GM12878 (cell line): ENCODE measurements at regions not wholly inside any gene's neighbourhood (a gene's known extent, or its start where the extent isn't known, plus 50 kb on each side); places are given as distances from the start of the nearest gene placed in this dataset.

Experiments used
- ATAC-seq: fragments of 200-7000 bp; cut with Tn5 transposase; 3 replicates; pipeline ENCODE4 v1.9.1; 2020; ENCODE audit warnings: mild to moderate bottlenecking, moderate library complexity
- BruUV-seq: library from RNA; stranded (reverse); fragments of 400-500 nt; replicated peaks from 2 replicates; lab custom pipeline; 2021; lab: Mats Ljungman, UMichigan
- CTCF ChIA-PET: fragments of 300-600 bp; sonication (Branson Sonifier 250); formaldehyde crosslinking; extraction: SDS; loops from one replicate; lab custom pipeline; 2021; ENCODE audit warnings: inconsistent platforms; lab: Yijun Ruan, JAX
- POLR2A ChIA-PET: fragments of 350-600 bp; formaldehyde crosslinking; extraction: SDS; loops from one replicate; lab custom pipeline; 2021; ENCODE audit warnings: inconsistent platforms; lab: Charles Lee
- RAD21 ChIA-PET: fragments of 300-600 bp; sonication (Branson Sonifier 250); formaldehyde crosslinking; loops from one replicate; lab custom pipeline; 2023; ENCODE audit warnings: antibody characterized with exemption; ENCODE audit not compliant: unreplicated experiment; lab: Charles Lee
- SMC1A ChIA-PET: fragments of 300-600 bp; sonication (Branson Sonifier 250); formaldehyde crosslinking; loops from one replicate; lab custom pipeline; 2023; ENCODE audit not compliant: unreplicated experiment, uncharacterized antibody; lab: Charles Lee
- DNase-seq: peaks from one replicate; pipeline ENCODE4 v3.0.0-alpha.2; 2011; ENCODE audit warnings: low read depth, low spot score
- FAIRE-seq: peaks from 3 replicates; lab custom pipeline; 2011; peaks lifted over from hg19 to GRCh38; lab: Jason Lieb, UNC
- H2AFZ ChIP-seq: 2 replicates; pipeline ENCODE4 v1.6.0; 2011; ENCODE audit warnings: low read depth, low read length, control low read depth; ENCODE audit not compliant: control insufficient read depth
- H3K27ac ChIP-seq: 2 replicates; pipeline ENCODE4 v1.5.1; 2011; ENCODE audit warnings: control low read depth; ENCODE audit not compliant: control insufficient read depth, insufficient read depth
- H3K27me3 ChIP-seq, 2 experiments: replicated peaks in 1 of 2; 2 replicates each; pipeline versions ENCODE4 v1.6.0 to v1.6.1; 2011; ENCODE audit warnings: low read length in 1 of 2; ENCODE audit not compliant: control insufficient read depth in 2 of 2, insufficient read depth in 2 of 2
- H3K36me3 ChIP-seq, 2 experiments: 2 replicates each; pipeline ENCODE4 v1.5.1; 2011; ENCODE audit warnings: low read length in 1 of 2; ENCODE audit not compliant: control insufficient read depth in 2 of 2, insufficient read depth in 2 of 2
- H3K4me1 ChIP-seq: 2 replicates; pipeline ENCODE4 v1.6.1; 2011; ENCODE audit warnings: mild to moderate bottlenecking, low read length, moderate library complexity, mixed read lengths; ENCODE audit not compliant: control insufficient read depth, insufficient read depth
- H3K4me2 ChIP-seq: 2 replicates; pipeline ENCODE4 v1.6.0; 2011; ENCODE audit warnings: control low read depth; ENCODE audit not compliant: control insufficient read depth, insufficient read depth
- H3K4me3 ChIP-seq: fragments of 200-600 bp; sonication (generic); 2 replicates; pipeline ENCODE4 v1.5.1; 2016
- H3K79me2 ChIP-seq: 2 replicates; pipeline ENCODE4 v1.6.0; 2011; ENCODE audit warnings: low read length; ENCODE audit not compliant: control insufficient read depth, insufficient read depth
- H3K9ac ChIP-seq: 2 replicates; pipeline ENCODE4 v1.8.0; 2011; ENCODE audit warnings: low read length, control low read depth, mixed read lengths; ENCODE audit not compliant: control insufficient read depth, insufficient read depth
- H3K9me3 ChIP-seq: replicated peaks from 3 replicates; pipeline ENCODE4 v1.5.1; 2011; ENCODE audit warnings: mild to moderate bottlenecking, low read length; ENCODE audit not compliant: control insufficient read depth, insufficient read depth
- H4K20me1 ChIP-seq: 2 replicates; pipeline ENCODE4 v1.6.0; 2011; ENCODE audit not compliant: control insufficient read depth, insufficient read depth
- IKZF1 ChIP-seq: fragments of 450-650 bp; conservative IDR thresholded peaks from 2 replicates; pipeline ENCODE4 v1.6.1; 2017; ENCODE audit warnings: antibody characterized with exemption, mild to moderate bottlenecking
- MXI1 ChIP-seq: fragments of 150-350 bp; IDR thresholded peaks from 2 replicates; pipeline ENCODE4 v1.6.1; 2011; ENCODE audit warnings: low read depth, mild to moderate bottlenecking, inconsistent platforms, low read length, improper control_type of control experiment
- PAX5 ChIP-seq: IDR thresholded peaks from 2 replicates; pipeline ENCODE4 v1.6.1; 2011; ENCODE audit warnings: low read depth, low read length, borderline replicate concordance
- RCOR1 ChIP-seq: conservative IDR thresholded peaks from 2 replicates; pipeline ENCODE4 v1.6.1; 2012; ENCODE audit warnings: low read depth, low read length, improper control_type of control experiment
- RUNX3 ChIP-seq: IDR thresholded peaks from 2 replicates; pipeline ENCODE4 v1.6.1; 2012; ENCODE audit warnings: low read length, inconsistent platforms
- SMAD1 ChIP-seq: fragments of 450-650 bp; IDR thresholded peaks from 2 replicates; pipeline ENCODE4 v1.6.1; 2018; ENCODE audit warnings: mild to moderate bottlenecking, low read depth; ENCODE audit not compliant: partially characterized antibody
- SP1 ChIP-seq: IDR thresholded peaks from one replicate; pipeline ENCODE4 v1.6.1; 2011; ENCODE audit warnings: low read depth, low read length
- STAT1 ChIP-seq: fragments of 450-650 bp; conservative IDR thresholded peaks from 2 replicates; pipeline ENCODE4 v1.6.1; 2014; ENCODE audit warnings: antibody characterized with exemption, mild to moderate bottlenecking
- TAF1 ChIP-seq: IDR thresholded peaks from 2 replicates; pipeline ENCODE4 v1.6.1; 2011; ENCODE audit warnings: mild to moderate bottlenecking, low read depth, low read length, borderline replicate concordance
- TCF7 ChIP-seq: IDR thresholded peaks from 2 replicates; pipeline ENCODE4 v1.6.1; 2014; ENCODE audit warnings: antibody characterized with exemption, borderline replicate concordance
- ZBTB40 ChIP-seq: fragments of 450-650 bp; IDR thresholded peaks from 2 replicates; pipeline ENCODE4 v1.6.1; 2016; ENCODE audit warnings: mild to moderate bottlenecking, moderate library complexity, borderline replicate concordance
- ZNF207 ChIP-seq: fragments of 450-650 bp; IDR thresholded peaks from 2 replicates; pipeline ENCODE4 v1.6.1; 2014; ENCODE audit warnings: antibody characterized with exemption, mild to moderate bottlenecking, borderline replicate concordance
- ZNF622 ChIP-seq: fragments of 450-650 bp; IDR thresholded peaks from 2 replicates; pipeline ENCODE4 v1.6.1; 2017; ENCODE audit warnings: mild to moderate bottlenecking, inconsistent platforms
- whole genome bisulfite sequencing: methylation state at CpG from one replicate; pipeline ENCODE4 v1.1.6; 2016; ENCODE audit warnings: low lambda C conversion rate; ENCODE audit not compliant: insufficient replicate concordance, insufficient coverage; ENCODE audit errors: missing lambda C conversion rate; 5-methylcytosine and 5-hydroxymethylcytosine counted together
- in situ Hi-C: fragments of 300-500 bp; cut with MboI; formaldehyde crosslinking; loops from 9 replicates; pipeline ENCODE4 v1.14.3; 2018; ENCODE audit warnings: mixed read lengths
- intact Hi-C: fragments of 100-400 bp; cut with micrococcal nuclease; formaldehyde crosslinking; loops from one replicate; pipeline ENCODE4 v1.14.2; 2022; ENCODE audit not compliant: unreplicated experiment
- TF ChIP-seq, protein P1 (sequence below): fragments of 450-650 bp; IDR thresholded peaks from 2 replicates; pipeline ENCODE4 v1.6.1; 2014; ENCODE audit warnings: mild to moderate bottlenecking
- TF ChIP-seq, protein P2 (sequence below): fragments of 450-650 bp; IDR thresholded peaks from 2 replicates; pipeline ENCODE4 v1.6.1; 2017; ENCODE audit warnings: low read depth, mild to moderate bottlenecking, moderate library complexity

- TF ChIP-seq MXI1 = no peak
- TF ChIP-seq, protein P1, sequence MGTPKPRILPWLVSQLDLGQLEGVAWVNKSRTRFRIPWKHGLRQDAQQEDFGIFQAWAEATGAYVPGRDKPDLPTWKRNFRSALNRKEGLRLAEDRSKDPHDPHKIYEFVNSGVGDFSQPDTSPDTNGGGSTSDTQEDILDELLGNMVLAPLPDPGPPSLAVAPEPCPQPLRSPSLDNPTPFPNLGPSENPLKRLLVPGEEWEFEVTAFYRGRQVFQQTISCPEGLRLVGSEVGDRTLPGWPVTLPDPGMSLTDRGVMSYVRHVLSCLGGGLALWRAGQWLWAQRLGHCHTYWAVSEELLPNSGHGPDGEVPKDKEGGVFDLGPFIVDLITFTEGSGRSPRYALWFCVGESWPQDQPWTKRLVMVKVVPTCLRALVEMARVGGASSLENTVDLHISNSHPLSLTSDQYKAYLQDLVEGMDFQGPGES = no peak
- TF ChIP-seq TCF7 = no peak
- TF ChIP-seq STAT1 = no peak
- no peak for TF ChIP-seq SP1
- TF ChIP-seq IKZF1 = no peak
- no peak for TF ChIP-seq ZBTB40
- TF ChIP-seq PAX5 = no peak
- TF ChIP-seq, all 136 proteins: peak for 0
Measured at GRCh38 chr7:68917041-68917651, 681.1 kb upstream of the AUTS2 start (continued).

DNA sequence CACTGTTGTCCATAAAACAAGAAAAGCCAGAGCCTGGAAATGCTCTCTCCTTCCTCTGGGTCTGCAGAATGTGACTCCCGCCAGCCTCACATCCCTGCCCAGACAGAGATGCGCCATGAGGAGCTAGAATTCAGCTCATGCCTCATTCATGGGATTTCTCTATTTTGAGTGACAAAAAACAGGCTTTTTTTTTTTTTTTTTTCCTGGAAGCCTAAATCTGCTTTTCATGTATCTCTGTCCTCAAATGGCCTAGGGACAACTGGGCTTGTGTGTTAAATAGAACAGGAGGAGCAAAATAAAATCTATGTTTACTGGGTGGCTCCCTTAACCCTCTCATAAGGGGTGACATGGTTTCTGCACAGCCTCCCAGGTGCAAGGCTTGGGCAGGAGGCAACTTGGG lies 679.7 kb upstream of the AUTS2 start:
- TF ChIP-seq PAX5 = no peak
- TF ChIP-seq, protein P2, sequence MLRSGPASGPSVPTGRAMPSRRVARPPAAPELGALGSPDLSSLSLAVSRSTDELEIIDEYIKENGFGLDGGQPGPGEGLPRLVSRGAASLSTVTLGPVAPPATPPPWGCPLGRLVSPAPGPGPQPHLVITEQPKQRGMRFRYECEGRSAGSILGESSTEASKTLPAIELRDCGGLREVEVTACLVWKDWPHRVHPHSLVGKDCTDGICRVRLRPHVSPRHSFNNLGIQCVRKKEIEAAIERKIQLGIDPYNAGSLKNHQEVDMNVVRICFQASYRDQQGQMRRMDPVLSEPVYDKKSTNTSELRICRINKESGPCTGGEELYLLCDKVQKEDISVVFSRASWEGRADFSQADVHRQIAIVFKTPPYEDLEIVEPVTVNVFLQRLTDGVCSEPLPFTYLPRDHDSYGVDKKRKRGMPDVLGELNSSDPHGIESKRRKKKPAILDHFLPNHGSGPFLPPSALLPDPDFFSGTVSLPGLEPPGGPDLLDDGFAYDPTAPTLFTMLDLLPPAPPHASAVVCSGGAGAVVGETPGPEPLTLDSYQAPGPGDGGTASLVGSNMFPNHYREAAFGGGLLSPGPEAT = no peak
- TF ChIP-seq RUNX3 = no peak
- TF ChIP-seq TAF1 = no peak
- TF ChIP-seq ZNF622 = no peak
- no peak for TF ChIP-seq STAT1
- no peak for TF ChIP-seq SMAD1
- TF ChIP-seq TCF7 = no peak
- no peak for TF ChIP-seq RCOR1
- TF ChIP-seq ZNF207 = no peak
- Histone ChIP-seq H3K9ac (no peak overlapping the region), H3K27ac (no peak overlapping the region), H3K4me2 (no peak overlapping the region), H3K36me3 (no peaks in the 10 kb centered on the region), H4K20me1 (no peaks in the 10 kb centered on the region), H3K27me3 (no peaks in the 10 kb centered on the region), H3K4me1 (no peaks in the 10 kb centered on the region), H3K79me2 (no peaks in the 10 kb centered on the region), H3K4me3 (no peak overlapping the region), H2AFZ (no peak overlapping the region), H3K9me3 (no peaks in the 10 kb centered on the region)
- ChIA-PET SMC1A (no interaction called here), POLR2A (no interaction called here), RAD21 (no interaction called here), CTCF (no interaction called here)
- 52% methylated on average over 2 of the region's 2 CpGs for WGBS
- FAIRE-seq = no peak
- intact Hi-C loops (no loop called here), in situ Hi-C loops (no loop called here)
- no peak for DNase-seq
- BruUV-seq = no TSS peak
- ATAC-seq = no peak
